Fibroblast of skin of scalp (primary cell): ENCODE measurements at regions not wholly inside any gene's neighbourhood (a gene's known extent, or its start where the extent isn't known, plus 50 kb on each side); places are given as distances from the start of the nearest gene placed in this dataset.

Experiments used
- DNase-seq: peaks from one replicate; pipeline ENCODE4 v3.0.0-alpha.2; 2013

- DNase-seq = no peak
These were observed 232.0 kb downstream of the ENGASE start for GRCh38 chr17:79306424-79307318.

- no peak for DNase-seq
These were observed 231.3 kb downstream of the ENGASE start for GRCh38 chr17:79305768-79306423.

- no peak for DNase-seq
These were observed 230.7 kb downstream of the ENGASE start for GRCh38 chr17:79305376-79305767.

GRCh38 chr17:79304884-79305283 is 230.3 kb downstream of the ENGASE start:
- no peak for DNase-seq

- no peak for DNase-seq
These were observed 229.1 kb downstream of the ENGASE start for GRCh38 chr17:79303641-79304205.

- DNase-seq = no peak
These were observed 226.8 kb downstream of the ENGASE start for GRCh38 chr17:79301469-79301868.

GRCh38 chr17:79299349-79299748 is 224.7 kb downstream of the ENGASE start:
- no peak for DNase-seq

GRCh38 chr17:79298799-79299198 is 224.2 kb downstream of the ENGASE start:
- no peak for DNase-seq

- DNase-seq = no peak
These were observed 221.6 kb downstream of the ENGASE start for GRCh38 chr17:79296243-79296642.

- no peak for DNase-seq
These were observed 220.7 kb downstream of the ENGASE start for GRCh38 chr17:79295307-79295706.

GRCh38 chr17:79294459-79295071 is 219.9 kb downstream of the ENGASE start:
- peak; percentile 50 for DNase-seq

- no peak for DNase-seq
These were observed 217.9 kb downstream of the ENGASE start for GRCh38 chr17:79292501-79292900.

- no peak for DNase-seq
These were observed 216.8 kb downstream of the ENGASE start for GRCh38 chr17:79291391-79291790.

GRCh38 chr17:79290726-79291125 is 216.1 kb downstream of the ENGASE start:
- no peak for DNase-seq

- DNase-seq = no peak
These were observed 214.3 kb downstream of the ENGASE start for GRCh38 chr17:79288950-79289349.

GRCh38 chr17:79286440-79286839 is 211.8 kb downstream of the ENGASE start:
- DNase-seq = no peak

GRCh38 chr17:79285973-79286372 is 211.3 kb downstream of the ENGASE start:
- no peak for DNase-seq

GRCh38 chr17:79282294-79282693 is 207.7 kb downstream of the ENGASE start:
- no peak for DNase-seq

- DNase-seq = no peak
These were observed 207.2 kb downstream of the ENGASE start for GRCh38 chr17:79281803-79282202.

- DNase-seq = no peak
These were observed 206.4 kb downstream of the ENGASE start for GRCh38 chr17:79280866-79281572.

GRCh38 chr17:79280010-79280409 is 205.4 kb downstream of the ENGASE start:
- no peak for DNase-seq

GRCh38 chr17:79279320-79279719 is 204.7 kb downstream of the ENGASE start:
- DNase-seq = no peak

GRCh38 chr17:79276821-79277220 is 202.2 kb downstream of the ENGASE start:
- no peak for DNase-seq
